Activated CD8-positive, alpha-beta T cell treated with anti-CD3 and anti-CD28 coated beads for 36 hours (primary cell): ENCODE measurements at regions not wholly inside any gene's neighbourhood (a gene's known extent, or its start where the extent isn't known, plus 50 kb on each side); places are given as distances from the start of the nearest gene placed in this dataset.

Experiments
- ATAC-seq: fragments of 200-7000 bp; cut with Tn5 transposase; one replicate; pipeline ENCODE4 v1.10.0; 2021; ENCODE audit warnings: mild to moderate bottlenecking, moderate library complexity
- CTCF ChIA-PET: fragments of 350-600 bp; sonication (Branson Sonifier 250); formaldehyde crosslinking; loops from one replicate; lab custom pipeline; 2021; ENCODE audit warnings: antibody characterized with exemption; lab: Charles Lee
- POLR2A ChIA-PET: fragments of 350-600 bp; sonication (Branson Sonifier 250); formaldehyde crosslinking; loops from one replicate; lab custom pipeline; 2021; ENCODE audit warnings: antibody characterized with exemption; lab: Charles Lee
- DNase-seq: peaks from one replicate; pipeline ENCODE4 v3.0.0-alpha.2; 2020
- H3K27ac Mint-ChIP-seq: one replicate; pipeline ENCODE4 v1.8.0; 2021; ENCODE audit warnings: mild to moderate bottlenecking, mixed read lengths
- H3K27me3 Mint-ChIP-seq: one replicate; pipeline ENCODE4 v1.8.0; 2021; ENCODE audit warnings: mixed read lengths
- H3K36me3 Mint-ChIP-seq: one replicate; pipeline ENCODE4 v1.8.0; 2021; ENCODE audit warnings: low read depth, mixed read lengths
- H3K4me1 Mint-ChIP-seq: one replicate; pipeline ENCODE4 v1.8.0; 2021; ENCODE audit warnings: low read depth, mixed read lengths
- H3K4me3 Mint-ChIP-seq: one replicate; pipeline ENCODE4 v1.8.0; 2021; ENCODE audit warnings: mild to moderate bottlenecking, moderate library complexity, mixed read lengths
- H3K9me3 Mint-ChIP-seq: one replicate; pipeline ENCODE4 v1.8.0; 2021; ENCODE audit warnings: mixed read lengths
- intact Hi-C: fragments of 100-400 bp; cut with micrococcal nuclease; formaldehyde crosslinking; loops from one replicate; pipeline ENCODE4 v1.10.0; 2022
- TF ChIP-seq, protein P1 (sequence below): fragments of 200-600 bp; IDR thresholded peaks from one replicate; pipeline ENCODE4 v1.8.0; 2022; ENCODE audit warnings: antibody characterized with exemption, mild to moderate bottlenecking

GRCh38 chr2:118457951-118458350 lies 369.7 kb downstream of the INSIG2 start:
- Mint-ChIP-seq H3K9me3 (no peaks in the 10 kb centered on the region), H3K27me3 (peaks cover 21% of the 10 kb centered on the region), H3K4me1 (no peaks in the 10 kb centered on the region), H3K4me3 (no peak overlapping the region), H3K36me3 (no peaks in the 10 kb centered on the region), H3K27ac (no peak overlapping the region)
- ATAC-seq (no peak), DNase-seq (no peak)
- ChIA-PET CTCF (no interaction called here), POLR2A (no interaction called here)
- TF ChIP-seq, protein P1, sequence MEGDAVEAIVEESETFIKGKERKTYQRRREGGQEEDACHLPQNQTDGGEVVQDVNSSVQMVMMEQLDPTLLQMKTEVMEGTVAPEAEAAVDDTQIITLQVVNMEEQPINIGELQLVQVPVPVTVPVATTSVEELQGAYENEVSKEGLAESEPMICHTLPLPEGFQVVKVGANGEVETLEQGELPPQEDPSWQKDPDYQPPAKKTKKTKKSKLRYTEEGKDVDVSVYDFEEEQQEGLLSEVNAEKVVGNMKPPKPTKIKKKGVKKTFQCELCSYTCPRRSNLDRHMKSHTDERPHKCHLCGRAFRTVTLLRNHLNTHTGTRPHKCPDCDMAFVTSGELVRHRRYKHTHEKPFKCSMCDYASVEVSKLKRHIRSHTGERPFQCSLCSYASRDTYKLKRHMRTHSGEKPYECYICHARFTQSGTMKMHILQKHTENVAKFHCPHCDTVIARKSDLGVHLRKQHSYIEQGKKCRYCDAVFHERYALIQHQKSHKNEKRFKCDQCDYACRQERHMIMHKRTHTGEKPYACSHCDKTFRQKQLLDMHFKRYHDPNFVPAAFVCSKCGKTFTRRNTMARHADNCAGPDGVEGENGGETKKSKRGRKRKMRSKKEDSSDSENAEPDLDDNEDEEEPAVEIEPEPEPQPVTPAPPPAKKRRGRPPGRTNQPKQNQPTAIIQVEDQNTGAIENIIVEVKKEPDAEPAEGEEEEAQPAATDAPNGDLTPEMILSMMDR: no peak
- intact Hi-C loops: no loop called here

- peaks cover 3% of the 10 kb centered on the region for H3K27me3 Mint-ChIP-seq
- ChIA-PET POLR2A (no interaction called here), CTCF (no interaction called here)
- intact Hi-C loops: no loop called here
- no peak overlapping the region for H3K27ac Mint-ChIP-seq
- DNase-seq: no peak
- H3K9me3 Mint-ChIP-seq: no peaks in the 10 kb centered on the region
- TF ChIP-seq, protein P1: no peak
- no peaks in the 10 kb centered on the region for H3K4me1 Mint-ChIP-seq
- no peak for ATAC-seq
- no peak overlapping the region for H3K4me3 Mint-ChIP-seq
- no peaks in the 10 kb centered on the region for H3K36me3 Mint-ChIP-seq
Measured at GRCh38 chr2:118449401-118449800, 361.1 kb downstream of the INSIG2 start.

GRCh38 chr2:118443596-118443995 lies 355.3 kb downstream of the INSIG2 start:
- ATAC-seq: no peak
- Mint-ChIP-seq H3K36me3 (no peaks in the 10 kb centered on the region), H3K27ac (no peak overlapping the region), H3K4me1 (no peaks in the 10 kb centered on the region), H3K9me3 (no peaks in the 10 kb centered on the region), H3K4me3 (no peak overlapping the region), H3K27me3 (peaks cover 2% of the 10 kb centered on the region)
- DNase-seq: no peak
- POLR2A ChIA-PET: no interaction called here
- TF ChIP-seq, protein P1: no peak
- intact Hi-C loops: no loop called here
- CTCF ChIA-PET: no interaction called here

GRCh38 chr2:118442996-118443553 lies 354.8 kb downstream of the INSIG2 start:
- TF ChIP-seq, protein P1: no peak
- Mint-ChIP-seq H3K4me1 (no peaks in the 10 kb centered on the region), H3K4me3 (no peak overlapping the region), H3K27ac (no peak overlapping the region), H3K27me3 (no peaks in the 10 kb centered on the region), H3K9me3 (no peaks in the 10 kb centered on the region), H3K36me3 (no peaks in the 10 kb centered on the region)
- ATAC-seq (no peak), DNase-seq (no peak)
- intact Hi-C loops: no loop called here
- ChIA-PET CTCF (no interaction called here), POLR2A (no interaction called here)

- no peaks in the 10 kb centered on the region for H3K9me3 Mint-ChIP-seq
- ChIA-PET POLR2A (no interaction called here), CTCF (no interaction called here)
- intact Hi-C loops: no loop called here
- ATAC-seq (no peak), DNase-seq (no peak)
- H3K27me3 Mint-ChIP-seq: no peaks in the 10 kb centered on the region
- no peaks in the 10 kb centered on the region for H3K36me3 Mint-ChIP-seq
- H3K4me3 Mint-ChIP-seq: no peak overlapping the region
- no peak overlapping the region for H3K27ac Mint-ChIP-seq
- TF ChIP-seq, protein P1: no peak
- H3K4me1 Mint-ChIP-seq: no peaks in the 10 kb centered on the region
Measured at GRCh38 chr2:118442046-118442445, 353.8 kb downstream of the INSIG2 start.
